WI38 (cell line): ENCODE measurements at regions not wholly inside any gene's neighbourhood (a gene's known extent, or its start where the extent isn't known, plus 50 kb on each side); places are given as distances from the start of the nearest gene placed in this dataset.

Source experiments
- H3K4me3 ChIP-seq: 2 replicates; pipeline ENCODE4 v1.5.1; 2011; ENCODE audit warnings: low read depth, mild to moderate bottlenecking, control low read depth, low read length
- TF ChIP-seq, protein P1 (sequence below): IDR thresholded peaks from 2 replicates; pipeline ENCODE4 v1.5.1; 2012; ENCODE audit warnings: low read depth, mild to moderate bottlenecking, control low read depth, low read length

GRCh38 chr2:6576302-6576701 lies 289.4 kb downstream of the CMPK2 start:
- H3K4me3 ChIP-seq = no peak overlapping the region
- TF ChIP-seq, protein P1, sequence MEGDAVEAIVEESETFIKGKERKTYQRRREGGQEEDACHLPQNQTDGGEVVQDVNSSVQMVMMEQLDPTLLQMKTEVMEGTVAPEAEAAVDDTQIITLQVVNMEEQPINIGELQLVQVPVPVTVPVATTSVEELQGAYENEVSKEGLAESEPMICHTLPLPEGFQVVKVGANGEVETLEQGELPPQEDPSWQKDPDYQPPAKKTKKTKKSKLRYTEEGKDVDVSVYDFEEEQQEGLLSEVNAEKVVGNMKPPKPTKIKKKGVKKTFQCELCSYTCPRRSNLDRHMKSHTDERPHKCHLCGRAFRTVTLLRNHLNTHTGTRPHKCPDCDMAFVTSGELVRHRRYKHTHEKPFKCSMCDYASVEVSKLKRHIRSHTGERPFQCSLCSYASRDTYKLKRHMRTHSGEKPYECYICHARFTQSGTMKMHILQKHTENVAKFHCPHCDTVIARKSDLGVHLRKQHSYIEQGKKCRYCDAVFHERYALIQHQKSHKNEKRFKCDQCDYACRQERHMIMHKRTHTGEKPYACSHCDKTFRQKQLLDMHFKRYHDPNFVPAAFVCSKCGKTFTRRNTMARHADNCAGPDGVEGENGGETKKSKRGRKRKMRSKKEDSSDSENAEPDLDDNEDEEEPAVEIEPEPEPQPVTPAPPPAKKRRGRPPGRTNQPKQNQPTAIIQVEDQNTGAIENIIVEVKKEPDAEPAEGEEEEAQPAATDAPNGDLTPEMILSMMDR = no peak

DNA sequence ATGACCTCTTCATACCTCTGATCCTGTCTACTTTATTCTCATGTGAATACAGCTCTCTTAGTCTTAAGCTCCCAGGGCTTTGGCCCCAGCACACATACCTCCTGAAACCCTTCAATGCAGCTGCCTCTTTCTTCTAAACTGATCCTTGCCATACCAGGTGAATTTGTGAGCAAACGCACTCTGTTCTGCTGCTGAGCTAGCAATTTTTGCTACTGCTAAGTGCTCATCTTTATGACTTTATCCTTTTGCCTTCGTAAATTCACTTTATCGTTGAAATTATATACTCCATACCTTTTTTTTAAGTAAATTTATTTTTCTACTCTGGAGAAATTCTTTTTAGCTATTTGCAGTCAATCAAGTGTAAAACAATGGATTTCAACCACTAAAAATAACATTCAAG lies 287.7 kb downstream of the CMPK2 start:
- TF ChIP-seq, protein P1 = no peak
- no peak overlapping the region for H3K4me3 ChIP-seq

GRCh38 chr2:6578416-6578815 lies 287.3 kb downstream of the CMPK2 start:
- TF ChIP-seq, protein P1 = no peak
- H3K4me3 ChIP-seq = no peak overlapping the region

DNA sequence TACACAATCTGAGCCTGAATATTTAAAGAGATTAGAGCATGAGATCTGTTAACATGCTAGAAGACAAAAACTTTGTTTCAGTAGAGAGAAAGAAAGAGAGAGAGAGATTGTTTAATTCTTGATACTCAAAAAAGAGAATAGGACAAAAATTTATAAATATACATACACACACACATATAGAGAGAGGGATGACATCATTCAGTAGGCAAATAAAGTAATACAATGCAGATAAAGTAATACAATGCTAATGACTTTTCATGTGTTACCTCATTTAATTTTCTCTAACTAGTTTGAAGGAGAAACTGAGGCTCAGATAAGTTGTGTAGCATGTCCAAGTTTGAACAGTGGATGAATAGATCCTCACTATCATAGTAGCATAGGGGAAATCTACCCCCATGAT lies 286.4 kb downstream of the CMPK2 start:
- no peak overlapping the region for H3K4me3 ChIP-seq
- TF ChIP-seq, protein P1 = no peak

DNA sequence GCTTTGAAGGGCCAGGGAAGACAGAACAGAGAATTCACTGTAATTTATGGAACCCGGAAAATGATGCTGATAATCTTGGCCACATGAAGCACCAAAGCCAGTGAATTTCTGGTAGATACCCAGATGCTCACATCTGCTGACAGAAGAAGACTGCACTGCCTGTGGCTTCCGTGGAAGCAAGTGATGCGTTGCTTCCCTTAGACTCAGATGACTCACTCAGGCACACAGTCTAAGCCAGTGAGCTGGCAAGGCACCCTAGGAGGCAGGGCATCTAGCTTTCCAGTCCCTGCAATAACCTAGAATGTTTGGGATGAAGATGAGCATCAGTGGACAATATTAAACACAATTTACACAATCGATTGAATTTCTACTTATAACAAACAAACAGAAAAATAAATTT lies 284.7 kb downstream of the CMPK2 start:
- no peak overlapping the region for H3K4me3 ChIP-seq
- TF ChIP-seq, protein P1 = no peak

DNA sequence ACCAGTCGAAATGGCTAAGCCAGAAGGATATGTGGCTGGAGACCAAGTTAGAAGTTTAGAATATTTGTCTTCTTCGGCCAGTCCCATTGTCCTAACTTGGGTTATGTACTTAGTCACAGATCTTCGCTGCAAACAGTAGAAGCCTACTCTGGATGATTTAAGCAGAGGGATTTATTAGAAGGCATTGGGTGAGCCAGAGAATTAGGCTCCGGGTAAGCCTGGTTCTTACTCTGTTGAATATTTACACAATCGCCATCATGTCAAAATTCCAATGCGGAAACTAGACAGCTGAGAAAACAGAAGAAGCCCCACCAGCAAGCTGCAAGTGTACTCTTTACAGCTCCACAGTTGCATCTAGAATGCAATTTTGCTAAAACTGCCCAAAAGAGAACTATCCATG lies 276.6 kb downstream of the CMPK2 start:
- no peak overlapping the region for H3K4me3 ChIP-seq
- TF ChIP-seq, protein P1 = no peak

DNA sequence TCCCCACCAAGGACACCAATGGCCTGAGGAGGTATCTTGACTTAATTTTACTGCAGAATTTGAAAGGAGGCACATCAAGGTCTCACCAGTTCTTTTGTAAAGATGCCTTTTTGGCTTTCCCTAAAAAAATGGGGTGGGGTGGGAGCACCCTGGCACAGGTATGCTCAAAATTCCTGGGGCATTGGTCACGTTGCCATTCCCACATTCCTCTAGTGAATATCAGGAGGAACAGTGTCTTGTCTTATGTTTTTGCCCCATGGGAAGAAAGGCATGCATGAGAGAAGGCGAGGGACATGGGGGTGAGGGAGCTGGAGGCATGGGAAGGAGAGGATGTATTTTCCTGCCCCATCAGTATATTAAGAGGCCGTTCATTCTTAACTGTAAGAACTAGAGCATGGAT lies 275.3 kb downstream of the CMPK2 start:
- TF ChIP-seq, protein P1 = no peak
- no peak overlapping the region for H3K4me3 ChIP-seq
